GM18868 (cell line): ENCODE measurements at regions not wholly inside any gene's neighbourhood (a gene's known extent, or its start where the extent isn't known, plus 50 kb on each side); places are given as distances from the start of the nearest gene placed in this dataset.
"Not testable (repeated sequence)": the region's sequence is repeated elsewhere in the genome, so short reads cannot be mapped to it uniquely, and the experiment has no call there.

Experiments used
- ATAC-seq: cut with Tn5 transposase; IDR thresholded peaks from one replicate; pipeline ENCODE4 v1.9.1; 2021; ENCODE audit warnings: mild to moderate bottlenecking, moderate library complexity; ENCODE audit not compliant: unreplicated experiment

GRCh38 chr6:74343321-74343720, 647.3 kb downstream of the CD109 start:
- not testable (repeated sequence) for ATAC-seq

DNA sequence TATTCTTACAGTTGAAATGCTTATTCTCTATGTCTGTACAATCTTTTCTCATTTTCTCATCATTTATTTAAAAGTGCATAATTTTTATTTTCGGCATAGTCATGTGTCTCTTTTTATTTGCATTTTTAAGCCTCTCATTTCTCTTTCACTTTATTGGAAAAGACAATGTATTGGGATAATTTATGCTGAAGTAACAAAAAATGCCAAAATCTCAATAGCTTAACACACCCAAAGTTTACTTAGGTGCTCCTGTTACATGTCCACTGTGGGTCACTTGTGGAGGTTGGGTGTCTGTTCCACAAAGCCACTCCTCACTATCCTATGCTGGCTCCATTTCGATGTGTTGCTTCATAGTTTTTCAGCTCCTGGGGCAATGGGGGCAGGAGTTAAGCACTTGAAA, 638.7 kb downstream of the CD109 start:
- no peak for ATAC-seq

GRCh38 chr6:74333406-74333805, 637.4 kb downstream of the CD109 start:
- no peak for ATAC-seq

- peak; percentile 56 for ATAC-seq
Observed at GRCh38 chr6:74320715-74321114, 624.7 kb downstream of the CD109 start.

- no peak for ATAC-seq
Observed at GRCh38 chr6:74320074-74320473, 624.1 kb downstream of the CD109 start.

- ATAC-seq, result no peak
Observed at GRCh38 chr6:74319292-74319691, 623.3 kb downstream of the CD109 start.

DNA sequence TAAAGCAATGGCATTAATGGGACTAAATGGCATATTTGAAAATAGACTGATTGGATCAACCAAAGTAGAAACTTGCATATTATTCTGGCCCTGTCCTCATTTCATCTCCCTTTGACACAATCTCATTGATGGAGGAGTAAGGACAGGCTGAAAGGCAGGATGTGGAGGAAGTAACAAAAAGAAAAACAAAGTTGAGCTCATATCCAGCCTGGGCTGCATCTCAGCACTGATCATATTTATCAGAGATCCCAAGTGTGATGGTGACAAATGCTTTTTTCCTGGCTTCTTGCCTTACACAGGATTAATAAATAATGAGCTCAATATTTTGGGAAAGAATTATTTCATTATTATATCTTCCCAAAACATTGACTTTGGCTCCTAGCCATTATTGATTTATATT, 622.7 kb downstream of the CD109 start:
- ATAC-seq, result no peak

DNA sequence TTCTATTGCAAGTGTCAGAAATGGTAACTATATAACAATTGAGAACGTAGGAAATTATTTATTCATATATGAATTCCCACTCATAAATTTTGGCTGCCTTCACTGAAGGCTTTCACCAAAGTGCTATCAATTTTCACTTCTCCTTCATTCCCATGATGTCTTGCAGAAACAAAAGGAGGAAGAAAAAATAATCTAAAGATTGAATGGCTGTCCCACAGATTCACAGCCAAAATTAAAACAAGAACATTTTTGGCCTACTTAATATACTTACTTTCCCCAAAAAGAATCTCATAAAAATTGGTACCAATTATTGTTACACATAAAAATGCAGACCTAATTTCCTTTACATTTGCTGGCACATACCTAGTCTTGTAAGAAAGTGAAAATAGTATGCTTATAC, 616.1 kb downstream of the CD109 start:
- no peak for ATAC-seq

GRCh38 chr6:74311431-74311830, 615.4 kb downstream of the CD109 start:
- ATAC-seq, result no peak

- ATAC-seq, result no peak
Observed at GRCh38 chr6:74289884-74290283, 593.9 kb downstream of the CD109 start.

DNA sequence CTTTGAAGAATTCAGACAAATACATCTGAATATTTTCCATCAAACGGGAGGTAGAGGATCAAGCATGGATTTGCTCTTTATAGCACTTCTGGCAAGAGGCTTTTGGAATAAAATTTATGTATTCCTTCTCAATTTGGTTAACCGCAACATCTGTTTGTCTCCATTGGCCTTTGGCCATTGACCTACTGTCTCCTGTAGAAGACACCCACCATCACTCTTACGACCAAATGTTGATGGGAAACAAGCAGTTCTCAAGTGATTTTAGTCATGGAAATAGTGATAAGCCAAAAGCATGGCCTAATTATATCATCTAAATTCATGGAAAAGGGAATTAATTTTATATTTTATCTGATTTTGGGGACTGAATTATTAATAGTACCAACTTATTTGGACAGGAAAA, 591.9 kb downstream of the CD109 start:
- ATAC-seq, result no peak

- ATAC-seq, result no peak
Observed at GRCh38 chr6:74287441-74287840, 591.4 kb downstream of the CD109 start.

DNA sequence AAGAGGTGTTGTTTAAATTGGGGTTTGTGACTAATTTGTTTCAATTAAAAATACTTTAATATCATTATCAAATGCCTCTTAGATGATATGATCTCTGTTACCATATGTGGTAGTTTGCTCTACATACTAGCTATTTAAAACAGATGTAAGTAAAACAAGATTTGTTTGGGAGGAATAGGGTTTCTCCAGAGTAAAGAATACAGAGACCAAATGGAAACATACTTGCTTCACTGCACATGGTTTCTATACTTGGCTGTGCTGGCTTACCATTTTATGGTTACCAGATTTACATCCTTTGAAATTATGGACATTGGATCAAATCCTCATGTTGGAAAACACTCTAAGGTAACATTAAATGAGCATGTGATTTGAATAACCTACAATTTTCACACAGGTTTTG, 588.3 kb downstream of the CD109 start:
- ATAC-seq, result no peak

DNA sequence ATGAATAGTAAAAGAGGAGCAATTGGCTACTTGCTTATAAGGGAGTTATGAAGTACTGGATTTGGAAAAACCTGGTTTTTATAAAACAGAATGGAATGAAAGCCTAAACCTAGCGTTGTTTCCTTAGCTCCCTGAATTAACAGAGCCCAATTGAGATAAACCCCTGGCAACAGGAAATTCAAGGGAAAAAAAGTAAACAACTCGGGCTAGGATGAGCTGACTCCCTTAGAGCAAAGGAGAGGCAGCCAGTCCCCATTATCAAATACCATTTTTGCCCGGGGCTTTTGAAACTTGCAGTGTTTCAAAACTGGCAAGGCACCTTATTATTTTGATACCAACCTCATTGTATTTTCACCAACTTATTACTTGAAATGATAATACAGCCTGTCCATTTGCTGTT, 587.5 kb downstream of the CD109 start:
- no peak for ATAC-seq

DNA sequence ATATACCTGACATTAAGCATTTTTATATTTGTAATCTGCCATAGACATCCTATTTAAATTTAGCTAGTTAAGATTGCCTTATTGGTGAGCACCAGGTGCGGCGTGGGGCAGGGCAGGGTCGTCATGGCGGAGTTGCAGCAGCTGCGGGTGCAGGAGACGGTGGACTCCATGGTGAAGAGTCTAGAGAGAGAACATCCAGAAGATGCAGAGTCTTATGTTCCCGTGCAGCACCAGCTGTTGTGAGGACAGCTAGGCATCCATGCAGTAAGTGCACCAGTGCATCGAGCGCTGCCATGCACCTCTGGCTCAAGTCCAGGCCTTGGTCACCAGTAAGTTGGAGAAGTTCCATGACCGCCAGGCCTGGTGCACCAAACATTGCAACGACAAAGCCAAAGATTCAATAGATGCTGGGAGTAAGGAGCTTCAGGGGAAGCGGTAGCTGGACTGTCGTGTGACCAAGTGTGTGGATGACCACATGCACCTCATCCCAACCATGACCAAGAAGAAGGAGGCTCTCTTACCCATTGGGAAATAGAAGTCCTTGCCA, 586.2 kb downstream of the CD109 start:
- no peak for ATAC-seq

GRCh38 chr6:74280130-74280692, 584.2 kb downstream of the CD109 start:
- ATAC-seq, result no peak

DNA sequence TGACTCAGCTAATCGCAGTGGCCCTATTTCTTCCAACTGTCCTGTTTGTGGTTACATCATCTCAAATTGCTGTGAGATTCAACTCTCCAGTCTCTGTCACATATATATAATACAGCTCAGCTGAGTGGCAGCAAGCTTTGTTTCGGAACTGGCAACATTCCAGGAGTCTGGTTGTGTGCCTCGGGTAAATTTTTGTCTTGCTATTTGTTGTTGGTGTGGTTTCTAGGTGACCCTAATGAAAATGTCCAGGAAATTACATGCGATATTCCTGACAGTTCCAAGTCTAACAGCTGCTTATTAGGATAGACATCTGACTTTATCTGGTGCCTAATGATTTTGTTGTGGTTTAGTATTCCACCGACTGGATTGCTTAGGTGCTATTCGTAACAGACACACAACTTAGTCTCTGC, 581.8 kb downstream of the CD109 start:
- ATAC-seq, result no peak

DNA sequence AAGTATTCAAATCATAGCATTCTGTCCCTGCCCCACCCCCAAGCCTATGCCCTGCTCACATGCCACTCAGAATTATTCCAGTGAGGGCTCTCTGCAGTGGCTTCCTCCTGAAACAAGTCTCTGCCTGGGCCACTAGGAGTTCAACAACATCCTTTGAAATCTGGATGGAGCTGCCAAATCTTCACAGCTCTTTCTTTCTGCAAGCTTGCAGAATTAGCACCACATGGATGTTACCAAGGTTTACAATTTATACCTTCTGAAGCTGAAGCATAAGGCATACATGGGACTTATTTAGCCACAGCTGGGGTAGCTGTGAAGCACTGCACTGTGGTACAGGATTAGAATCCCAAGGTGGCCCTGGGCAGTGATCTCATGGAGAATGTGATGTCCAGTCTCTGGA, 577.5 kb downstream of the CD109 start:
- no peak for ATAC-seq

DNA sequence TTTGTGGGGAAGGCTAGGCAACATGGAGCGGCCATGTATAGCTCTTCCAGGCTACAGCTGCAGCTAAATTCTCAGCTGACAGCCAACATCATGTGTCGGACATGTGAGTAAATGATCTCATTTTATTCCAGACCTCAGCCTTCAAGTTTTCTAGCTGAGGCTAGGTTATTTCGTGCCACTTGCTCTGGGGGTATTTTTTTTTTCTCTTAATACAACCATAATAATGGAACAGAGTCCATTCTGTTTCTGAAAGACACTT, 573.5 kb downstream of the CD109 start:
- ATAC-seq, result no peak

- ATAC-seq, result no peak
Observed at GRCh38 chr6:74268815-74269599, 573.0 kb downstream of the CD109 start.

DNA sequence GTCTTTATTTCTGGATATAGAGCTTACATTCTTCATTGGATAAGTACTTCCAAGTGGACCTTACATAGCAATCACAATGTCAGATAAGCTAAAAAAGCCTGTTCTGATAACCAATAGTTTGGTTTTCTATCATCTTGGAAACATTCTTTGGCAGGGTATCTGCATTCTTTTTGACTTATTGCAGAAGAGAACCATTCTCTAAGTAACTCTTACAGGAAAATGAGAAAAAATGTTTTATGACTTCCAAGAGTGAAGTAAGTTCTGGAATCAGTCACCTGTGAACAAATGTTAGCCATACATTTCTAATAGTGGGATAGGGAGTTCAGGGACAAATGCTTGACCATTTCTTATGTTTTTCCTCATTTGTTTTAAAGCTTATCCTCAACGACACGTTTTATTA, 564.0 kb downstream of the CD109 start:
- no peak for ATAC-seq

DNA sequence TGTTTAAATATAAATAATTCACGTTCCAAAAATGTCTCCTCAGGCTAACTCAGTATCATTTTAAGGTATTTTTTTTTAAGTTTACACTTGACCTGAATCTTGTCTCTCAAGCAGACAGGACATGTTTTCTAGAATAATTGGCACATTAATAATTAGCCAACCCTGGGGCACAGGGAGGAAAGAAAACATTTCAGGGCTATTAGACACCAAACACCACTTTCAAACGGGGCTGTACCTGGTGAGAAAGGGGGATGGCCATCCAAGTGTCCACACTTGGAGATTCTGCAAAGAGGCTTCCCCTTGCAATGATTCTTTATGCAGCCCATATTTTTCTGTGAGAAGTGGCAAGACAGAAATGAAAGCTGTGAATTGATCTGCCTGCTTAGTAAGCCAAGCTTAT, 560.8 kb downstream of the CD109 start:
- no peak for ATAC-seq

- ATAC-seq, result no peak
Observed at GRCh38 chr6:74256381-74256780, 560.4 kb downstream of the CD109 start.
